Stomach (tissue), 8 donors: ENCODE measurements at regions not wholly inside any gene's neighbourhood (a gene's known extent, or its start where the extent isn't known, plus 50 kb on each side); places are given as distances from the start of the nearest gene placed in this dataset.
"Not testable (repeated sequence)": the region's sequence is repeated elsewhere in the genome, so short reads cannot be mapped to it uniquely, and the experiment has no call there.

Source experiments
- DNase-seq, 2 donors: peaks; one replicate each; pipeline versions ENCODE4 v3.0.0 to v3.0.0-alpha.2; 2013 to 2019
- H3K27ac ChIP-seq, 5 donors: fragments of 200-600 bp in 4 of 5; sonication (generic) in 4 of 5; one replicate each; pipeline ENCODE4 v1.5.1; 2013 to 2019; ENCODE audit warnings: mild to moderate bottlenecking in 1 of 5, moderate library complexity in 1 of 5
- H3K27me3 ChIP-seq, 3 donors: fragments of 200-600 bp; sonication (generic); one replicate each; pipeline ENCODE4 v1.5.1; 2017 to 2019; ENCODE audit warnings: mixed run types in 1 of 3
- H3K36me3 ChIP-seq, 4 donors: fragments of 200-600 bp; sonication (generic); 1 replicate in 3 of 4; 2 replicates in 1 of 4; pipeline ENCODE4 v1.5.1; 2016 to 2019
- H3K4me1 ChIP-seq, 4 donors: fragments of 200-600 bp; sonication (generic); one replicate each; pipeline ENCODE4 v1.5.1; 2016 to 2019
- H3K4me3 ChIP-seq, 4 donors: fragments of 200-600 bp; sonication (generic) in 3 of 4; one replicate each; pipeline ENCODE4 v1.5.1; 2016 to 2019; ENCODE audit warnings: mild to moderate bottlenecking in 1 of 4
- H3K9me3 ChIP-seq, 4 donors: fragments of 200-600 bp; sonication (generic); one replicate each; pipeline ENCODE4 v1.5.1; 2016 to 2019
- EP300 ChIP-seq: sonication (generic); formaldehyde crosslinking; IDR thresholded peaks from one replicate; pipeline ENCODE4 v1.6.1; 2017; ENCODE audit warnings: antibody characterized with exemption
- POLR2A ChIP-seq, 4 donors: fragments of 450-650 bp; IDR thresholded peaks; one replicate each; pipeline ENCODE4 v1.6.1; 2016; ENCODE audit warnings: antibody characterized with exemption in 4 of 4, control low read depth in 2 of 4, mild to moderate bottlenecking in 1 of 4, moderate library complexity in 1 of 4
- POLR2AphosphoS5 ChIP-seq, 3 donors: sonication (generic); formaldehyde crosslinking; IDR thresholded peaks; one replicate each; pipeline ENCODE4 v1.6.1; 2016; ENCODE audit warnings: antibody characterized with exemption in 3 of 3
- WGBS, 5 donors: extraction: QIAGEN DNeasy Blood & Tissue Kit in 3 of 5; methylation state at CpG; one replicate each; pipeline versions ENCODE4 v1.1.5 to v1.1.7; 2013 to 2018; 5-methylcytosine and 5-hydroxymethylcytosine counted together
- intact Hi-C: fragments of 100-400 bp; cut with DNase I; formaldehyde crosslinking; loops from one replicate; pipeline ENCODE4 v1.15.1; 2023; ENCODE audit warnings: low total_unique reads
- TF ChIP-seq, protein P1 (sequence below), 7 experiments: fragments of 450-650 bp in 4 of 7; fragments of 200-600 bp in 3 of 7; sonication (generic) in 3 of 7; IDR thresholded peaks; one replicate each; pipeline ENCODE4 v1.5.1; 2016 to 2019; ENCODE audit warnings: antibody characterized with exemption in 7 of 7, control low read depth in 2 of 7, mild to moderate bottlenecking in 1 of 7
- donor health status: healthy with polysubstance abuse.
- donor health status: Bipolar disorder and iron deficiency.
- donor health status: healthy.

DNA sequence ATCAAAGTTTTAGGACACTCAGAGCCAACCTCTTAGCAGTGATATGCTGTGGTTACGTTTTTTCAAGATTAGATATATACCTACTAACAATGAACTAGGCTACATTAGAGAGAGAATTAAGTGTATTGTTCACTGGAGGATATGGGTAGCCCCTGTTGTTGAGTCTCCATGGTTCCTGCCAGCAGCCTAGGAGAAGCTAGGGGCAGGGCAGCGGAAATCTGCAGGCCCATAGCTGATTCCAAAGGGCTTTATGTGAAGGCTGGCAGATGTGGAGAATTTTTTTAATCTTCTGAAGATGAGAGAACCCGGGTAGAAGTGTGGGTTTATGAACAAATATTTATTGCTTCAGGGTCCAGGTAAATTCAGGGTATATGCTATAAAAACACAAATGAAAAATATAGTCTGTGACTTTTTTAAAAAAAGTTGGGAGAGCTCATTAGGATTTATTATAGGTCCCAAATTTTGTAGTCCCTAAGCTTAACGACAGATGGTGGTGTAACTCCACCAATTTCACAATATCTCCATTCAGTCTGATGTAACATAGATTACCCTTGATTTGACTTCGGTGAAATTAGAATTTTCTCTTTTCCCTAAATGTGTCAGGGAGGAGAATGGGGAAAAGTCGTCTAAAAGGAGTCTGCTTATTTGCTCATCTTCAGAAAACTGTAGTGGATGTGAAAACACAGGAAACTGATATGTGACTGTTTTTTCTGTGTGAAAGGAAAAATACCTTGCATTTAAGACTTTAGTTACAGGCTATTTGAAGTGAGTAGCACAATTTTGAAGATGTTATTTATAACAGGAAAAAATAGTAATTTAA lies 163.0 kb upstream of the PPP1R3A start:
- WGBS, 5 donors = 19 to 27% (median 22%) methylated on average over 6 of the region's 6 CpGs
- no peaks in the 10 kb centered on the region for H3K36me3 ChIP-seq
- peaks cover 0 to 4% (median 0%) of the 10 kb centered on the region in 4 donors for H3K9me3 ChIP-seq
- peaks cover 0 to 57% (median 54%) of the 10 kb centered on the region in 3 donors for H3K27me3 ChIP-seq
- H3K4me3 ChIP-seq = peak overlapping the region; percentile 34 to 87 (median 72)
- intact Hi-C loops = no loop called here
- TF ChIP-seq, protein P1, sequence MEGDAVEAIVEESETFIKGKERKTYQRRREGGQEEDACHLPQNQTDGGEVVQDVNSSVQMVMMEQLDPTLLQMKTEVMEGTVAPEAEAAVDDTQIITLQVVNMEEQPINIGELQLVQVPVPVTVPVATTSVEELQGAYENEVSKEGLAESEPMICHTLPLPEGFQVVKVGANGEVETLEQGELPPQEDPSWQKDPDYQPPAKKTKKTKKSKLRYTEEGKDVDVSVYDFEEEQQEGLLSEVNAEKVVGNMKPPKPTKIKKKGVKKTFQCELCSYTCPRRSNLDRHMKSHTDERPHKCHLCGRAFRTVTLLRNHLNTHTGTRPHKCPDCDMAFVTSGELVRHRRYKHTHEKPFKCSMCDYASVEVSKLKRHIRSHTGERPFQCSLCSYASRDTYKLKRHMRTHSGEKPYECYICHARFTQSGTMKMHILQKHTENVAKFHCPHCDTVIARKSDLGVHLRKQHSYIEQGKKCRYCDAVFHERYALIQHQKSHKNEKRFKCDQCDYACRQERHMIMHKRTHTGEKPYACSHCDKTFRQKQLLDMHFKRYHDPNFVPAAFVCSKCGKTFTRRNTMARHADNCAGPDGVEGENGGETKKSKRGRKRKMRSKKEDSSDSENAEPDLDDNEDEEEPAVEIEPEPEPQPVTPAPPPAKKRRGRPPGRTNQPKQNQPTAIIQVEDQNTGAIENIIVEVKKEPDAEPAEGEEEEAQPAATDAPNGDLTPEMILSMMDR (IDR thresholded peaks at IDR 0.05) = peak in 4 of 7 experiments; percentile 30 to 64 (median 56)
- no peak for TF ChIP-seq POLR2A (IDR thresholded peaks at IDR 0.05)
- peak in 1 of 2 donors; percentile 86 for DNase-seq
- peaks cover 21 to 52% (median 44%) of the 10 kb centered on the region in 4 donors for H3K4me1 ChIP-seq
- peak overlapping the region in 1 of 5 donors; percentile 93 for H3K27ac ChIP-seq

DNA sequence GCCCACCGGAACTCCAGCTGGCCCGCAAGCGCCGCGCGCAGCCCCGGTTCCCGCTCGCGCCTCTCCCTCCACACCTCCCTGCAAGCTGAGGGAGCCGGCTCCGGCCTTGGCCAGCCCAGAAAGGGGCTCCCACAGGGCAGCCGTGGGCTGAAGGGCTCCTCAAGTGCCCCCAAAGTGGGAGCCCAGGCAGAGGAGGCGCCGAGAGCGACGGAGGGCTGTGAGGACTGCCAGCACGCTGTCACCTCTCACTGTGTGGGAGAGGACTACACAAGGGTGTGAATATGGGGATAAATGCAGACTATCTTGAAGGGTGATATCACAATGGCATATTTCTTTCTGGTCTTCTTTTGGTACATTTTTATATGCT lies 158.3 kb upstream of the PPP1R3A start:
- H3K27ac ChIP-seq, H3K36me3 ChIP-seq, DNase-seq, H3K4me3 ChIP-seq, H3K9me3 ChIP-seq, intact Hi-C loops: not testable (repeated sequence)
- 95 to 98% (median 96%) methylated on average over 7 to 18 of the region's 18 CpGs for WGBS, 5 donors
- Histone ChIP-seq H3K27me3 (peaks cover 0 to 17% (median 11%) of the 10 kb centered on the region in 3 donors), H3K4me1 (peaks cover 0 to 11% (median under 1%) of the 10 kb centered on the region in 4 donors)

DNA sequence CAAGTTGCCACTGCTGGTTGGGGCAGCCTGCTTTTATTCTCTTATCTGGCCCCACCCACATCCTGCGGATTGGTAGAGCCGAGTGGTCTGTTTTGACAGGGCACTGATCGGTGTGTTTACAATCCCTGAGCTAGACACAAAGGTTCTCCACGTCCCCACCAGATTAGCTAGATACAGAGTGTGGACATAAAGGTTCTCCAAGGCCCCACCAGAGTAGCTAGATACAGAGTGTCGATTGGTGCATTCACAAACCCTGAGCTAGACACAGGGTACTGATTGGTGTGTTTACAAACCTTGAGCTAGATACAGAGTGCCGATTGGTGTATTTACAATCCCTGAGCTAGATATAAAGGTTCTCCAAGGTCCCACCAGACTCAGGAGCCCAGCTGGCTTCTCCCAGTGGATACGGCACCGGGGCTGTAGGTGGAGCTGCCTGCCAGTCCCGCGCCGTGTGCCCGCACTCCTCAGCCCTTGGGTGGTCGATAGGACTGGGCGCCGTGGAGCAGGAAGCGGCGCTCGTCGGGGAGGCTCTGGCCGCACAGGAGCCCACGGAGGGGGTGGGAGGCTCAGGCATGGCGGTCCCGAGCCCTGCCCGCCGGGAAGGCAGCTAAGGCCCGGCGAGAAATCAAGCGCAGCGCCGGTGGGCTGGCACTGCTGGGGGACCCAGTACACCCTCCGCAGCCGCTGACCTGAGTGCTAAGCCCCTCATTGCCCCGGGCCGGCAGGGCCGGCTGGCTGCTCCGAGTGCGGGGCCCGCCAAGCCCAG lies 157.8 kb upstream of the PPP1R3A start:
- H3K4me1 ChIP-seq, H3K27ac ChIP-seq, H3K9me3 ChIP-seq, DNase-seq, H3K36me3 ChIP-seq, intact Hi-C loops, H3K4me3 ChIP-seq: not testable (repeated sequence)
- H3K27me3 ChIP-seq = peaks cover 0 to 13% (median 5%) of the 10 kb centered on the region in 3 donors
- 88 to 95% (median 91%) methylated on average over 34 to 37 of the region's 38 CpGs for WGBS, 5 donors

DNA sequence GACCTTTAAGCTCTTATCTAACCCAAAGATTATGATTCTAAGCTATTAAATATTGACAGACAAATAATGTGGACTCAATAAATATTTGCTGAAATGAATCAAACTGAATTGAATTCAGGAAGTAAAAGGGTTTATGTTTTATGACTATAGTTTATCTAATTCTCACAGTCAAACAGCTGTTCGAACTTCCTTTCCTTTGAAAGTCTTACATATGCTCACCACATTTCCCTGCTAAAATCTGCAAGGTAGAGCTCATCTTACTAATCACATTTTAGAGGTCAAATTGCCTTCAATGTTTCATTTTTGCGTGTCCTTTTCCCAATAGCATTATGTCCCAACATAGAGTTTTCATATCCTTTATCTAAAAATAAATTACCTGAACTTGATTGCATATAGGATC lies 154.9 kb upstream of the PPP1R3A start:
- H3K36me3 ChIP-seq = no peaks in the 10 kb centered on the region
- H3K9me3 ChIP-seq = no peaks in the 10 kb centered on the region
- peaks cover 0 to 9% (median 0%) of the 10 kb centered on the region in 3 donors for H3K27me3 ChIP-seq
- TF ChIP-seq POLR2A (IDR thresholded peaks at IDR 0.05) (no peak), EP300 (no peak), POLR2AphosphoS5 (IDR thresholded peaks at IDR 0.05) (no peak)
- TF ChIP-seq, protein P1 (IDR thresholded peaks at IDR 0.05) = no peak
- H3K4me3 ChIP-seq = no peak overlapping the region
- intact Hi-C loops = no loop called here
- DNase-seq = no peak
- WGBS, 5 donors = 12 to 43% (median 27%) methylated on average over 2 of the region's 2 CpGs
- no peak overlapping the region for H3K27ac ChIP-seq
- peaks cover 0 to 5% (median 0%) of the 10 kb centered on the region in 4 donors for H3K4me1 ChIP-seq

DNA sequence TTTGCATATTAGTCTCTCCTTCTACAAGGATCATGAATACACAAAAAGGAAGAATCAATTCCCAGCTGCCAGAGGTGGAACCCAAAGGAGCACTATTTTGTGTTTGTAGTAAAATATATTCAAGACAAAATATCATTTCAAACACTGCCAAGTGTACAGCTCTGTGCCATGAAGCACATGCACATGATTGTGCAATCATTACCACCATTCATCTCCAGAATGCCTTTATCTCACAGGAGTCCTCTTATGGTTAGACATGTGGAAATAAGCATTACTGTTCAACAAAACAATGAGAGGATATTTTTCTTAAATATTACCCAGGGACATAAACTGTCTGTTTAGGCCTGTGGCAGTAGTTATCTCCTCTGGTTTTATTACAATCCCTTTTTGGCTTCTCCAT lies 151.4 kb upstream of the PPP1R3A start:
- Histone ChIP-seq H3K36me3 (no peaks in the 10 kb centered on the region), H3K4me3 (no peak overlapping the region), H3K4me1 (peaks cover 0 to 5% (median 0%) of the 10 kb centered on the region in 4 donors), H3K27me3 (peaks cover 0 to 5% (median 0%) of the 10 kb centered on the region in 3 donors), H3K9me3 (no peaks in the 10 kb centered on the region), H3K27ac (no peak overlapping the region)
- DNase-seq = no peak
- intact Hi-C loops = no loop called here
- TF ChIP-seq EP300 (no peak), POLR2A (IDR thresholded peaks at IDR 0.05) (no peak), POLR2AphosphoS5 (IDR thresholded peaks at IDR 0.05) (no peak)
- TF ChIP-seq, protein P1 (IDR thresholded peaks at IDR 0.05) = no peak
